SU-DHL-6 (cell line): ENCODE measurements at regions not wholly inside any gene's neighbourhood (a gene's known extent, or its start where the extent isn't known, plus 50 kb on each side); places are given as distances from the start of the nearest gene placed in this dataset.

ENCODE experiments used
- EZH2phosphoT487 ChIP-seq: fragments of 200-600 bp; sonication (generic), shearing (Covaris generic); conservative IDR thresholded peaks from 2 replicates; pipeline ENCODE4 v1.6.1; 2018; ENCODE audit warnings: mild to moderate bottlenecking, antibody characterized with exemption, low read length, moderate library complexity, mixed read lengths
- TF ChIP-seq, protein P1 (sequence below): fragments of 200-600 bp; sonication (generic); IDR thresholded peaks from one replicate; pipeline ENCODE4 v1.5.1; 2017; ENCODE audit warnings: antibody characterized with exemption, mild to moderate bottlenecking, low read length, moderate library complexity; ENCODE audit not compliant: insufficient read depth, poor library complexity, severe bottlenecking

DNA sequence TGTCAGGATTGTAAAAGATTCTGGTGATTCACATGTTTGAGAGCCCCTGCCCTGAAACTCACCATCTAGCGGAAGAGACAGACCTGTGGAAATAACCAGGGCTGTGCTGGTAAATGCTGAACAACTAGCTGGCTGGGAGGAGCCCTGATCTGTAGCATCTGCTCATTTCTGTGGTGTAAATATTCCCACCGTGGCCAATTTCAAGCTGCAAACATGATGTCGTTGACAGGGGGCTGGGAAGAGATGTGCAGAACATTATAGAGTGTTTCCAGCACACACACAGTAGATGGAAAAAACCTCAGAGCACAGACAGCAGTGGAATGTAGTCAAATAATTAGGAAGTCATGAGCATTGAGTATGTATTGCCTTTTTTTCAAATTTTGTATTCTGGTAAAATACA is 138.2 kb downstream of the PHETA1 start:
- TF ChIP-seq, protein P1, sequence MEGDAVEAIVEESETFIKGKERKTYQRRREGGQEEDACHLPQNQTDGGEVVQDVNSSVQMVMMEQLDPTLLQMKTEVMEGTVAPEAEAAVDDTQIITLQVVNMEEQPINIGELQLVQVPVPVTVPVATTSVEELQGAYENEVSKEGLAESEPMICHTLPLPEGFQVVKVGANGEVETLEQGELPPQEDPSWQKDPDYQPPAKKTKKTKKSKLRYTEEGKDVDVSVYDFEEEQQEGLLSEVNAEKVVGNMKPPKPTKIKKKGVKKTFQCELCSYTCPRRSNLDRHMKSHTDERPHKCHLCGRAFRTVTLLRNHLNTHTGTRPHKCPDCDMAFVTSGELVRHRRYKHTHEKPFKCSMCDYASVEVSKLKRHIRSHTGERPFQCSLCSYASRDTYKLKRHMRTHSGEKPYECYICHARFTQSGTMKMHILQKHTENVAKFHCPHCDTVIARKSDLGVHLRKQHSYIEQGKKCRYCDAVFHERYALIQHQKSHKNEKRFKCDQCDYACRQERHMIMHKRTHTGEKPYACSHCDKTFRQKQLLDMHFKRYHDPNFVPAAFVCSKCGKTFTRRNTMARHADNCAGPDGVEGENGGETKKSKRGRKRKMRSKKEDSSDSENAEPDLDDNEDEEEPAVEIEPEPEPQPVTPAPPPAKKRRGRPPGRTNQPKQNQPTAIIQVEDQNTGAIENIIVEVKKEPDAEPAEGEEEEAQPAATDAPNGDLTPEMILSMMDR = no peak
- TF ChIP-seq EZH2phosphoT487 = no peak
